Mesendoderm (in vitro differentiated cells): ENCODE measurements at regions not wholly inside any gene's neighbourhood (a gene's known extent, or its start where the extent isn't known, plus 50 kb on each side); places are given as distances from the start of the nearest gene placed in this dataset.
"Not testable (repeated sequence)": the region's sequence is repeated elsewhere in the genome, so short reads cannot be mapped to it uniquely, and the experiment has no call there.

ENCODE experiments used
- DNase-seq: peaks from one replicate; pipeline ENCODE4 v3.0.0; 2013
- H2AK5ac ChIP-seq: 2 replicates; pipeline ENCODE4 v1.6.1; 2013; ENCODE audit warnings: low read length, inconsistent platforms
- H2BK120ac ChIP-seq: 2 replicates; pipeline ENCODE4 v1.6.1; 2013; ENCODE audit warnings: low read depth, mild to moderate bottlenecking, low read length, moderate library complexity, mixed read lengths
- H2BK15ac ChIP-seq: replicated peaks from 2 replicates; pipeline ENCODE4 v1.6.1; 2013; ENCODE audit warnings: low read depth, mild to moderate bottlenecking, moderate library complexity
- H2BK5ac ChIP-seq: 2 replicates; pipeline ENCODE4 v1.6.1; 2013; ENCODE audit warnings: low read length, inconsistent platforms
- H3K18ac ChIP-seq: 2 replicates; pipeline ENCODE4 v1.6.1; 2013; ENCODE audit warnings: mild to moderate bottlenecking, low read length, mixed read lengths
- H3K23ac ChIP-seq: one replicate; pipeline ENCODE4 v1.6.1; 2013; ENCODE audit warnings: low read length
- H3K27ac ChIP-seq: 2 replicates; pipeline ENCODE4 v1.5.1; 2013; ENCODE audit warnings: low read depth, mild to moderate bottlenecking, inconsistent platforms, low read length, moderate library complexity
- H3K27me3 ChIP-seq: 2 replicates; pipeline ENCODE4 v1.6.1; 2013; ENCODE audit warnings: low read length, control low read depth, mild to moderate bottlenecking, inconsistent platforms; ENCODE audit not compliant: insufficient read depth, poor library complexity
- H3K36me3 ChIP-seq: 2 replicates; pipeline ENCODE4 v1.6.1; 2013; ENCODE audit warnings: low read length, inconsistent platforms; ENCODE audit not compliant: control insufficient read depth, insufficient read depth
- H3K4ac ChIP-seq: one replicate; pipeline ENCODE4 v1.6.1; 2013; ENCODE audit warnings: low read depth, mild to moderate bottlenecking, low read length, moderate library complexity
- H3K4me1 ChIP-seq: 2 replicates; pipeline ENCODE4 v1.6.1; 2013; ENCODE audit warnings: low read depth, low read length, inconsistent platforms; ENCODE audit not compliant: control insufficient read depth
- H3K4me2 ChIP-seq: 2 replicates; pipeline ENCODE4 v1.6.1; 2013; ENCODE audit warnings: low read length
- H3K4me3 ChIP-seq: 2 replicates; pipeline ENCODE4 v1.5.1; 2013; ENCODE audit warnings: mild to moderate bottlenecking, low read length
- H3K56ac ChIP-seq: one replicate; pipeline ENCODE4 v1.6.1; 2013; ENCODE audit warnings: low read length
- H3K79me1 ChIP-seq: 2 replicates; pipeline ENCODE4 v1.6.1; 2013; ENCODE audit warnings: low read length, inconsistent platforms
- H3K79me2 ChIP-seq: 2 replicates; pipeline ENCODE4 v1.6.1; 2013; ENCODE audit warnings: mild to moderate bottlenecking, low read length; ENCODE audit not compliant: control insufficient read depth, insufficient read depth
- H3K9ac ChIP-seq: 2 replicates; pipeline ENCODE4 v1.6.1; 2013; ENCODE audit warnings: low read length, inconsistent platforms
- H4K5ac ChIP-seq: one replicate; pipeline ENCODE4 v1.6.1; 2013; ENCODE audit warnings: low read length
- H4K8ac ChIP-seq: one replicate; pipeline ENCODE4 v1.6.1; 2013; ENCODE audit warnings: low read depth, mild to moderate bottlenecking, control low read depth, low read length, moderate library complexity
- WGBS: extraction: QIAGEN DNeasy Blood & Tissue Kit; methylation state at CpG from one replicate; pipeline ENCODE4 v1.1.7; 2013; ENCODE audit warnings: low lambda C conversion rate, missing lambda C conversion rate; ENCODE audit not compliant: insufficient coverage; ENCODE audit errors: extremely low coverage; 5-methylcytosine and 5-hydroxymethylcytosine counted together

DNA sequence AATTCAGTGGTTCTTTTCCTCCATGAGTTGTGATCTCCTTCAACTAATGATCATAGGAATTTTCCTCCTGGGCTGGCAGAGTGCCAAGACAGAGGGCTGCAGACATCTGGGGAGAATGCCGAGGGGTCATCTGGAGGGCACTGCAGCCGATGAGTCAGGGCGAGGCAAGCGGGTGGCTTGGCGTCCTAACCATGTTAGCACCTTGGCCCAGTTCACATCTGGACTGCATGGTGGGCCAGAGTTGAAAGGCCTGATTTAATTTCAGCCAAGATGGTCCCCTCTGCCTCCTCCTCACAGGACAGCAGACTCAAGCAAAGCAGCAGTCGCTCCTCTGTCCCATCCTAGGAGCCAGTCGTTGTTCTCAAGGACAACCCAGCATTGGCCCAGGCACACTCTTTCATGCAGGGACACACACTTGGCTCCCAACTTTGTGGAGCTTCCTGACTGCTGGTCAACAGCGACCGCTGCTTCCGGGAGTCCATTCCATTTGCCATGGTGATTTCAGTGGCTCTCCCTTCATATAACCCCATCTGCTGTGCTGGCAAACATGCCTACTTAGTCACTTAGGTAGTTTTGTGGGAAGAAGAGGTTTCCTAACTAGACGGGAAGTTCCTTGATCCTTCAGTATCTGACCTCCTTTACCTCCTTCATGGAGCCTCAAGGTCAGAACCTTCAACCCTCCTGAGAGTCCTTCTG is 161.8 kb downstream of the TTC8 start:
- Histone ChIP-seq H3K79me2 (no peaks in the 10 kb centered on the region), H2BK5ac (no peak overlapping the region), H3K18ac (no peak overlapping the region), H3K4me1 (no peaks in the 10 kb centered on the region), H3K4me3 (no peak overlapping the region), H2BK15ac (no peak overlapping the region), H3K9ac (no peak overlapping the region), H4K8ac (no peak overlapping the region), H3K23ac (no peak overlapping the region), H4K5ac (no peak overlapping the region), H3K56ac (no peak overlapping the region), H3K27me3 (no peaks in the 10 kb centered on the region), H3K79me1 (no peaks in the 10 kb centered on the region), H3K4ac (no peak overlapping the region), H3K36me3 (no peaks in the 10 kb centered on the region), H2AK5ac (no peak overlapping the region), H3K4me2 (no peak overlapping the region), H3K27ac (no peak overlapping the region), H2BK120ac (no peak overlapping the region)
- WGBS: no CpG with 5 or more reads among the region's 11 CpGs
- no peak for DNase-seq

DNA sequence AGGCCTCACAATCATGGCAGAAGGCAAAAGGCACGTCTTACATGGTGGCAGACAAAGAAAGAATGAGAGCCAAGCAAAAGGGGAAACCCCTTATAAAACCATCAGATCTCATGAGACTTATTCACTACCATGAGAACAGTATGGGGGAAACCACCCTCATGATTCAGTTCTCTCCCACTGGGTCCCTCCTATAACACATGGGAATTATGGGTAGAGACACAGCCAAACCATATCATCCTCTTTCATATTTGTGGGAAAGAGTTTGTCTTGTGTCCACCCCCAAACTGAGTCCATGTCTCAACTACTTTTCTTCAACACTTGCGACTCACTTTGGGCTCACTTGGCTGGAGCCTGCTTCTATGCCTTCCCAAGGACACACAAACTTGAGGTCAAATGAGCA is 162.5 kb downstream of the TTC8 start:
- H3K4ac ChIP-seq, H3K23ac ChIP-seq, H3K27ac ChIP-seq, H3K79me2 ChIP-seq, H3K9ac ChIP-seq, H3K4me1 ChIP-seq, H3K4me3 ChIP-seq, H3K27me3 ChIP-seq, H3K18ac ChIP-seq, H3K4me2 ChIP-seq, H4K8ac ChIP-seq, H3K79me1 ChIP-seq, H2AK5ac ChIP-seq, DNase-seq, H3K56ac ChIP-seq, H4K5ac ChIP-seq, H2BK15ac ChIP-seq, H2BK120ac ChIP-seq, H2BK5ac ChIP-seq, H3K36me3 ChIP-seq: not testable (repeated sequence)
- WGBS: no CpG with 5 or more reads among the region's 2 CpGs

DNA sequence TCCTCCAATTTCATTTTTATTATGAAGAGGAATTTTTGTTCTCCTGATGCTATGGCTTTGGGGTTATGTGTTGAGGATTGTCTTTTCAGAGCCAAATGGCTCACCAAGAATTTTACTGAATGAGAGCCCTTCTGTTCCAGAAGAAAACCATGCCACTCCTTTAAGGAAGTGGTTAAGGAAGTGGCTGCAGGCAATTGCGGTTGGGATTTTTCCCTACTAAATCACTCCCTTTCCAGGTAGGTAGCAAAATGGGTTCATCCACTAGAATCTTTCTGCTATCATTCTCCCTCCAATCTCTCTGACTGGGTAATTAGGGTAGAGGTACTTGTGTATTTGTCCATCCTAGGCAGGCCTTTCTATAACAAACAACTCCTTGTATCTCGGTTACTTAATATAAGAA is 163.1 kb downstream of the TTC8 start:
- Histone ChIP-seq H4K8ac (no peak overlapping the region), H3K79me2 (no peaks in the 10 kb centered on the region), H3K9ac (no peak overlapping the region), H3K4ac (no peak overlapping the region), H3K27me3 (no peaks in the 10 kb centered on the region), H3K23ac (no peak overlapping the region), H3K27ac (no peak overlapping the region), H4K5ac (no peak overlapping the region), H2BK15ac (no peak overlapping the region), H3K79me1 (no peaks in the 10 kb centered on the region), H3K4me3 (no peak overlapping the region), H3K4me1 (no peaks in the 10 kb centered on the region), H3K56ac (no peak overlapping the region), H2BK120ac (no peak overlapping the region), H3K4me2 (no peak overlapping the region), H3K18ac (no peak overlapping the region), H3K36me3 (no peaks in the 10 kb centered on the region), H2BK5ac (no peak overlapping the region), H2AK5ac (no peak overlapping the region)
- no peak for DNase-seq
- WGBS: no CpG with 5 or more reads among the region's 2 CpGs

DNA sequence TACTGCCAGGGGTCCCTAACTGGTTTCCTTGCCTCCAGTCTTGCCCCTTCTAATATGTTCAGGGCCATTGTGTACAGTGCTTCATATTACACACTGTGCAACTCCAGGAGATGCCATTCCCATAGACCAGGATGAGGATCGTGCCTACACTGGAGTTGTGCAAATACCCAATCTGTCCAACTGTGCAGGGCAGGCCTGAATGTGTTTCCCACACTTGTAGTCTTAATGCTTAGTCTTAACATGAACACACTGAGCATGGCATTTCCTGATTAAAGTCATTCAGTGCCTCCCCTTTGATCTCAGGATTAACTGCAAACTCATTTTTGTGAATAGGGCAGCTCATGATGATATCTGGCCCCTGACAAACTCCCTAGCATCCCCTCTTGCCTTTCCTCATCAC is 165.5 kb downstream of the TTC8 start:
- H3K4me2 ChIP-seq: no peak overlapping the region
- H3K56ac ChIP-seq: no peak overlapping the region
- no peak overlapping the region for H4K5ac ChIP-seq
- H2AK5ac ChIP-seq: no peak overlapping the region
- no peak overlapping the region for H4K8ac ChIP-seq
- no peak for DNase-seq
- H3K36me3 ChIP-seq: no peaks in the 10 kb centered on the region
- no peak overlapping the region for H3K23ac ChIP-seq
- H3K4ac ChIP-seq: no peak overlapping the region
- no peaks in the 10 kb centered on the region for H3K79me1 ChIP-seq
- H3K4me1 ChIP-seq: no peaks in the 10 kb centered on the region
- no peak overlapping the region for H3K9ac ChIP-seq
- H3K4me3 ChIP-seq: no peak overlapping the region
- no peak overlapping the region for H2BK5ac ChIP-seq
- no peak overlapping the region for H2BK120ac ChIP-seq
- no peak overlapping the region for H2BK15ac ChIP-seq
- H3K27ac ChIP-seq: no peak overlapping the region
- WGBS: no CpG with 5 or more reads among the region's 1 CpG
- no peaks in the 10 kb centered on the region for H3K79me2 ChIP-seq
- no peak overlapping the region for H3K18ac ChIP-seq
- H3K27me3 ChIP-seq: no peaks in the 10 kb centered on the region

- Histone ChIP-seq H3K18ac (no peak overlapping the region), H3K79me2 (no peaks in the 10 kb centered on the region), H4K5ac (no peak overlapping the region), H3K4me2 (no peak overlapping the region), H3K27me3 (no peaks in the 10 kb centered on the region), H3K4me3 (no peak overlapping the region), H3K23ac (no peak overlapping the region), H3K4ac (no peak overlapping the region), H2BK5ac (no peak overlapping the region), H3K9ac (no peak overlapping the region), H2BK15ac (no peak overlapping the region), H3K27ac (no peak overlapping the region), H3K56ac (no peak overlapping the region), H2AK5ac (no peak overlapping the region), H2BK120ac (no peak overlapping the region), H3K79me1 (no peaks in the 10 kb centered on the region), H3K36me3 (no peaks in the 10 kb centered on the region), H3K4me1 (no peaks in the 10 kb centered on the region), H4K8ac (no peak overlapping the region)
- no peak for DNase-seq
- no CpG with 5 or more reads among the region's 1 CpG for WGBS
These were observed 166.4 kb downstream of the TTC8 start for GRCh38 chr14:88990856-88991255.

DNA sequence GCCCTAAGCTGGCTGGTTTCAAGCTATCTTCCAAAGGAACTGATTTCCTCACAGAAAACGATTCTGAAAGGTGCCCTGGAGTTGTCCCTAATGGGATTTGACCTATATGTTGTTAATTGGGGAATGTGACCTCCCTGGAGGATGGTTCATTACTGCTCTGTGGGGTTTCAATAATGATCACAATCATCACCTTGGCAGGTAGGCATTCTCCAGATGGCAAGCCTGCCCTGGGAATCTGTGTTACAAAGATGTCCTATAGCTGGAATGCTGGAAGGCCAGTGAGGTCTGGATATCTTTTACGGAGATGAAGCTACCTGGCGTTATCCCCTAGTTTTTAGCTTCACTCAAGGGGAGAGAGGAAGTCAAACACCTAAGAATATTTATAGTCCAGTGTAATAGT is 167.6 kb downstream of the TTC8 start:
- no peak overlapping the region for H2BK5ac ChIP-seq
- no peak overlapping the region for H3K9ac ChIP-seq
- H3K4ac ChIP-seq: no peak overlapping the region
- H3K56ac ChIP-seq: no peak overlapping the region
- H2BK120ac ChIP-seq: no peak overlapping the region
- H3K4me1 ChIP-seq: no peaks in the 10 kb centered on the region
- no peak overlapping the region for H3K4me3 ChIP-seq
- no peak overlapping the region for H2BK15ac ChIP-seq
- WGBS: no CpG with 5 or more reads among the region's 3 CpGs
- H3K18ac ChIP-seq: no peak overlapping the region
- H3K79me2 ChIP-seq: no peaks in the 10 kb centered on the region
- H3K79me1 ChIP-seq: no peaks in the 10 kb centered on the region
- H3K36me3 ChIP-seq: no peaks in the 10 kb centered on the region
- no peak for DNase-seq
- H3K27ac ChIP-seq: no peak overlapping the region
- H2AK5ac ChIP-seq: no peak overlapping the region
- no peak overlapping the region for H3K23ac ChIP-seq
- no peak overlapping the region for H4K8ac ChIP-seq
- no peaks in the 10 kb centered on the region for H3K27me3 ChIP-seq
- H3K4me2 ChIP-seq: no peak overlapping the region
- H4K5ac ChIP-seq: no peak overlapping the region
